GM21526 (cell line): ENCODE measurements at regions not wholly inside any gene's neighbourhood (a gene's known extent, or its start where the extent isn't known, plus 50 kb on each side); places are given as distances from the start of the nearest gene placed in this dataset.
"Not testable (repeated sequence)": the region's sequence is repeated elsewhere in the genome, so short reads cannot be mapped to it uniquely, and the experiment has no call there.

Experiments used
- ATAC-seq: cut with Tn5 transposase; IDR thresholded peaks from one replicate; pipeline ENCODE4 v1.9.1; 2021; ENCODE audit warnings: moderate library complexity; ENCODE audit not compliant: unreplicated experiment, low FRiP score

- ATAC-seq: no peak
Measured at GRCh38 chr3:74978684-74979083, 364.2 kb upstream of the CNTN3 start.

GRCh38 chr3:74985028-74985904 is 370.8 kb upstream of the CNTN3 start:
- ATAC-seq: not testable (repeated sequence)

GRCh38 chr3:74988095-74988494 is 373.6 kb upstream of the CNTN3 start:
- ATAC-seq: no peak

- ATAC-seq: no peak
Measured at GRCh38 chr3:74992898-74993297, 378.4 kb upstream of the CNTN3 start.

- no peak for ATAC-seq
Measured at GRCh38 chr3:75001330-75001729, 386.9 kb upstream of the CNTN3 start.

GRCh38 chr3:75012791-75013331 is 398.4 kb upstream of the CNTN3 start:
- no peak for ATAC-seq

- ATAC-seq: no peak
Measured at GRCh38 chr3:75014008-75014407, 399.5 kb upstream of the CNTN3 start.

GRCh38 chr3:75015280-75015679 is 400.8 kb upstream of the CNTN3 start:
- ATAC-seq: no peak

- no peak for ATAC-seq
Measured at GRCh38 chr3:75035146-75035545, 420.7 kb upstream of the CNTN3 start.

- ATAC-seq: no peak
Measured at GRCh38 chr3:75042941-75043340, 428.5 kb upstream of the CNTN3 start.

- ATAC-seq: no peak
Measured at GRCh38 chr3:75048650-75049049, 434.2 kb upstream of the CNTN3 start.

GRCh38 chr3:75049533-75049932 is 435.1 kb upstream of the CNTN3 start:
- ATAC-seq: no peak

- no peak for ATAC-seq
Measured at GRCh38 chr3:75059120-75059519, 444.7 kb upstream of the CNTN3 start.

- no peak for ATAC-seq
Measured at GRCh38 chr3:75061806-75062205, 447.3 kb upstream of the CNTN3 start.

GRCh38 chr3:75075158-75075557 is 460.7 kb upstream of the CNTN3 start:
- no peak for ATAC-seq

GRCh38 chr3:75076481-75076880 is 462.0 kb upstream of the CNTN3 start:
- ATAC-seq: no peak

- ATAC-seq: no peak
Measured at GRCh38 chr3:75078290-75078689, 463.8 kb upstream of the CNTN3 start.

GRCh38 chr3:75082845-75083244 is 468.4 kb upstream of the CNTN3 start:
- no peak for ATAC-seq

- no peak for ATAC-seq
Measured at GRCh38 chr3:75089841-75090240, 475.4 kb upstream of the CNTN3 start.

GRCh38 chr3:75101329-75102147 is 487.1 kb upstream of the CNTN3 start:
- ATAC-seq: no peak

GRCh38 chr3:75110741-75111140 is 496.3 kb upstream of the CNTN3 start:
- ATAC-seq: no peak
